CD1c-positive myeloid dendritic cell (primary cell): ENCODE measurements at regions not wholly inside any gene's neighbourhood (a gene's known extent, or its start where the extent isn't known, plus 50 kb on each side); places are given as distances from the start of the nearest gene placed in this dataset.
"Not testable (repeated sequence)": the region's sequence is repeated elsewhere in the genome, so short reads cannot be mapped to it uniquely, and the experiment has no call there.

Source experiments
- DNase-seq: peaks from one replicate; pipeline ENCODE4 v3.0.0-alpha.2; 2016; ENCODE audit errors: extremely low spot score

- no peak for DNase-seq
Observed at GRCh38 chrX:110511238-110511637, 152.6 kb downstream of the RTL9 start.

GRCh38 chrX:110512341-110512740, 153.7 kb downstream of the RTL9 start:
- no peak for DNase-seq

DNA sequence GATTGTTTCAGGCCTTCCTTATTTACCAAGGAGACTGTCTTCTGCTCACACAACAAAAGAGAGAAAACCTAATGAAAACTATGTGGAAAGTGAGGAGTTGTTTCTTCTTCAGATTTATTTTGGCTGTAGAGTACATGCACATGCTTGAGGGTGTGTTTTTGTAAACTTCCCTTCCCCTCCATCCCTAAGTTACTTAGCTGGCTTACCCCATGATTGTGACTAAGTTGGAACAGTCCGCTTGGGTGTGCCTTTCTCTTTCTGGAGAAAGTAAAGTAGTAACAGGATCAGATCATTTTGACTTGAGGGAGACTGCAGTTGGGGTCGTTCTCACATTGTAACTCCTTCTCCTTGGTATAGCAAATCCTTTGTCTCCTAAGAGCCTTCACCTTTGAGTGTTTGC, 155.9 kb downstream of the RTL9 start:
- DNase-seq = no peak

DNA sequence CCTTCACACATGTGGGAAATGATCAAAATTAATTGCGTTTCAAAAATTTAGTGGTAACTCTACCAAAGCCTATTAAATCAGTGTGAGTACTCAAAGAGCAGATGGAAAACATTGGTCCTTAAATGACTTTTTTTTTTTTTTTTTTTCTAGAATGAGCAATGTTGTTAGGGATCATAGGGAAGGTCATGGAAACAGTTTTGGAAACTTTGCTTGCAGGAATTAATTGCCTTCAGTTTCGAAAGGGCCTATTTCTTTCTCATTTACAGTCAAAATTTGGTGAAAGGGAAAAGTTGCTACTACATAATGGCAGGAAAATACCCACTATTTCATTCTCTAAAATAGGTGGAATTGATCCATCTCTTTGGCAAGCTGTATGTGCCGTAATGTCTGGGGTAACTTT, 160.9 kb downstream of the RTL9 start:
- no peak for DNase-seq

- no peak for DNase-seq
Observed at GRCh38 chrX:110519906-110520452, 161.3 kb downstream of the RTL9 start.

DNA sequence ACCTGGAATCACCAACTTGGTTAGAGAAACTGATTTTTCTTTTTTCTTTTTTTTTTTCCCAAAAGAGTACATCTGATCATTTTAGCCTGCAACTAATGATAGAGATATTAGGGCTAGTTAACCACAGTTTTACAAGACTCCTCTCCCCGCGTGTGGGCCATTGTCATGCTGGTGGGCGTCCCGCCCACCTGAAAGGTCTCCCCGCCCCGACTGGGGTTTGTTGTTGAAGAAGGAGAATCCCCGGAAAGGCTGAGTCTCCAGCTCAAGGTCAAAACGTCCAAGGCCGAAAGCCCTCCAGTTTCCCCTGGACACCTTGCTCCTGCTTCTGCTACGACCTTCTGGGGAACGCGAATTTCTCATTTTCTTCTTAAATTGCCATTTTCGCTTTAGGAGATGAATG, 162.0 kb downstream of the RTL9 start:
- not testable (repeated sequence) for DNase-seq

GRCh38 chrX:110531873-110532580, 173.4 kb downstream of the RTL9 start:
- no peak for DNase-seq

DNA sequence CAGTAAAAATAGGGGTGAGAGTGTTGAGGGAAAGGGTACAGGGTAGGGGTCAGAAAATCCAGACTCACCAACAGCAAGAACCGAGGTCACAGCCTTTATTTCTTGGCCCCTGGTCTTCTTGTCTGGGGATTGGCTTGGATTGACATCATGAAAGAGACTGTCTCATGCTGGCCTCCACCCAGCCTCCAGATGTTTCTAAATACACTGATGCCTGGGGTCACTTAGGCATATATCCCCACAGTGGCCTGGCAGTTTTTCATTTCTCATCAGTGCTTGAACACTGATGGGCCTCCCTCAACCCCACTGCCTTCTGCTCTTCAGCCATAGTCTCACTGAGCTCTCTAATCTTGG, 173.9 kb downstream of the RTL9 start:
- DNase-seq = no peak

GRCh38 chrX:110536816-110537215, 178.2 kb downstream of the RTL9 start:
- DNase-seq = peak; percentile 37

GRCh38 chrX:110541266-110541665, 182.6 kb downstream of the RTL9 start:
- no peak for DNase-seq

DNA sequence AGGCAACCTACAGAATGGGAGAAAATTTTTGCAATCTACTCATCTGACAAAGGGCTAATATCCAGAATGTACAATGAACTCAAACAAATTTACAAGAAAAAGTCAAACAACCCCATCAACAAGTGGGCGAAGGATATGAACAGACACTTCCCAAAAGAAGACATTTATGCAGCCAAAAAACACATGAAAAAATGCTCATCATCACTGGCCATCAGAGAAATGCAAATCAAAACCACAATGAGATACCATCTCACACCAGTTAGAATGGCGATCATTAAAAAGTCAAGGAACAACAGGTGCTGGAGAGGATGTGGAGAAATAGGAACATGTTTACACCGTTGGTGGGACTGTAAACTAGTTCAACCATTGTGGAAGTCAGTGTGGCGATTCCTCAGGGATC, 192.2 kb downstream of the RTL9 start:
- DNase-seq = not testable (repeated sequence)

GRCh38 chrX:110557864-110558263, 199.2 kb downstream of the RTL9 start:
- DNase-seq = no peak

DNA sequence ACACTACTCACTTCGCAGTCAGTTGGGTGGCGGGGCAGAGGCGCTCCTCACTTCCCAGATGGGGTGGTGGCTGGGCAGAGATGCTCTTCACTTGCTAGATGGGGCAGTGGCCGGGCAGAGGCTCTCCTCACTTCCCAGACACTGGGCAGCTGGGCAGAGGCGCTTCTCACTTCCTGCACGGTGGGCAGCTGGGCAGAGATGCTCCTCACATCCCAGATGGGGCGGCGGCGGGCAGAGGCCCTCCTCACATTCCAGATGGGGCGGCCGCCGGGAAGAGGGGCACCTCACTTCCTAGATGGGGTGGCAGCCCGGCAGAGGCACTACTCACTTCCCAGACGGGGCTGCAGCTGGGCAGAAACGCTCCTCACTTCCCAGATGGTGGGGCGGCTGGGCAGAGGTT, 199.8 kb downstream of the RTL9 start:
- no peak for DNase-seq

DNA sequence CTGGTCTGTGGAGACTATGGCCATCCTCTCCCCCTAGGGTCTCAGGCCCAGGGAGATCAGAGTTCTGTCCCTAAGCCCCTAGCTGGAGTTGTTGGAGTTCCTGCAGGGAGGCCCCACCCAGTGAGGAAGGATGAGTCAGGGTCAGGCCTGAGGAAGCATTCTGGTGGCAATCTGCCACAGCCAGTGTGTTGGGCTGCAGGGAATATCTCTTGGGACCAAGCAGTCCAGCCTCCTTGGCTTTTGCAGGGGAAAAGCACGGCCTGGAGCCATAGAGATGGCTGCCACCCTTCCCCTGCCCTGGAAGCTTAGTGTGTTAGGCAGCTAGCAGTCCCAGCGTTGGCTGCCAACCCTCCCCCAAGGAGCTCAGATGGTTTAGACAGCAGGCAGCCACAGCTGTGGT, 202.4 kb downstream of the RTL9 start:
- DNase-seq = no peak

- DNase-seq = no peak
Observed at GRCh38 chrX:110563282-110563681, 204.6 kb downstream of the RTL9 start.

GRCh38 chrX:110568441-110568840, 209.8 kb downstream of the RTL9 start:
- no peak for DNase-seq

GRCh38 chrX:110569506-110569905, 210.9 kb downstream of the RTL9 start:
- DNase-seq = no peak

- DNase-seq = no peak
Observed at GRCh38 chrX:110578270-110578669, 217.3 kb downstream of the CHRDL1 start.

DNA sequence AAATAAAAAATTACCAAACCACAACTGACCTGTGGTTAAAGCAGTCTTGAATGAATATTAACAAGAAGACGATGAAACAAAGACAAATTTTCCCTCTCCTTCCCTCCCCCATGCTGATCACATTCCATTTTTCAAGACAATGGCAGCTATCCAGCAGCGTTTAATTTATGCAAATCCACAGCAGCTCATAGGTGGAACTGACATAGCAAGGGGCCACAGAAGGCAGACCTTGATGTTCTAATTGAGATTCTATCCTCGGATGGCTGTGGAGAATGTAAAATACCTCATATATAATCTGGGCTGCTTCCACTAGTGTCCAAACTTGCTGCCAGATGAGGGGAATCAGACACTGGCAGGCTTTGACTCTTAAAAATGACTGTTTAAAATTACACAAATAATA, 211.5 kb downstream of the CHRDL1 start:
- no peak for DNase-seq

DNA sequence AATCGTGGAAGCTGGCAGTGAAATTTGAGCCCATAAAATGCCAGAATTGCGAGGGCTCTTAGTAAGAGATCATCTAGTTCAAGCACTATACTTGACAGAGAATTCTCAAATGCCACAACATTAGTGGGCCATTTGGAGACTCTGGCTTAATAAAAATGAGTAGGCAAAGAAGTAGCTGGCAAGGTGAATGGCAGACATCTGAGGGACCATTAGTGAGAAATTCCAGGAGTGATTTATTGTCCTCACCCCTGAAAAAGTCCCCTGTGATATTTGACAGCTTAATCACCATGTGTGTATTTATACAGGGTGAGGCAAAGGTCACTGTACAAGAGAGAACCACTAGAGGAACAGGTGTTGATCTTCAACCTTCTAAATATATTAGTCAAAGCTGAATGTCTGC, 207.5 kb downstream of the CHRDL1 start:
- no peak for DNase-seq

DNA sequence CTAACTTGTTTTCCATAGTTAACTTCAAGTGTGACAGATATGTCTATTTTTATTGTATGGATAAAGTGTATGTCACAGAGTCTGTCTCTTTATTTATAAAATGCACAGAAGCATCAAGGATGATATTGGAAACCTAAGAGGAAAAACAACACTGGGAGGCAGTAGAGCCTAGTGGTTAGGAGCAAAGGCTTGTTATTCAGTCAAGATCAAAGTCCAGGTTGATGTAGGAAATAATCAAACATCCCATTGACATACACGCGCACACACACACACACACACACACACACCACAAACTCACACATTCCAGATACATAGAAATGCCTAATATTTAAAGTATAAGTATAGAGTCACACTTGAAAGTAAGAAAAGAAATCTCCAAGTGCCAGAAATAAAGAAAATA, 206.8 kb downstream of the CHRDL1 start:
- DNase-seq = no peak

DNA sequence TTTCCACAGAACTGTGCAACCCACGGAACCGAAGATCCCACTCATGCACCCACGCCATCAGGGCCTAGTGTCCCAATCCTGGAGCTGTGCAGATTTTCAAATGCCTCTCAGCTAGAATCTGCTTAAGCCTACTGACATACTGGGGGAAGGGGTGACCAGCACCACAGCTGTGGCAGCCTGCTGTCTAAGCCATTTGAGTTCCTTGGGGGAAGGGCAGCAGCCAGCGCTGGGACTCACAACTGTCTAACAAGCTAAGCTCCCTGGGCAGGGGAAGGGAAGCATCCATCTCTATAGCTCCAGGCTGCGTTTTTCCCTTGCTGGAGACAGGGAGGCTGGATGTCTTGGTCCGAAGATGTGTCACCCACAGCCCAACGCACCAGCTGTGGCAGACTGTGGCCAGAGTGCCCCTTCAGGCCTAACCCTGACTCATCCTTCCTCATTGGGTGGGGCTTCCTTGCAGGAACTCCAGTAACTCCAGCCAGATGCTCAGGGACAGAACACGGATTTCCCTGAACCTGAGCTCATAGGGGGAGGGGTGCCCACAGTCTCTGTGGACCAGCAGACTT, 194.8 kb downstream of the CHRDL1 start:
- DNase-seq = no peak

- no peak for DNase-seq
Observed at GRCh38 chrX:110614596-110614995, 181.0 kb downstream of the CHRDL1 start.
